ENCODE measurements at regions not wholly inside any gene's neighbourhood (a gene's known extent, or its start where the extent isn't known, plus 50 kb on each side); places are given as distances from the start of the nearest gene placed in this dataset.

DNA sequence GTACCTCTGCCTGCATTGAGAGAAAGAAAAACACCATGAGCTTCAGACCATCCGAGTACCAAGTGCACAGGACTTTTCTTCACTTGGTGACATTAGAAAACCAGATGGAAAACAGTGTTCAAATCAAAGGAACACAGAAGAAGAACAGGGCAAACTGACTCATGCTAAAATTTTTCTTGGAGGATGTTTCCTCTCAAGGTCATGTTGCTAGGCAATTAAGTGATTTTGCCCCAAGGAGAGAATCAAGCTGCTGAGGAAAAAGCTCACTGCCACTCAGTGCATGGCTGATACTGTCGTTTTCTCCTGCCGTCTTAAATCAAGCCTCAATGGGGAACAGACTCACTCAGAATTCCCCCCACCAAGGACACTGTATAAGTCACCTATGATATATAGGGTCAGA lies 57.9 kb upstream of the SIMC1 start:
- ATAC-seq (ENCODE audit: low read depth) (no peak), DNase-seq (ENCODE audit: low spot score) (no peak)
- TF ChIP-seq, protein P1, sequence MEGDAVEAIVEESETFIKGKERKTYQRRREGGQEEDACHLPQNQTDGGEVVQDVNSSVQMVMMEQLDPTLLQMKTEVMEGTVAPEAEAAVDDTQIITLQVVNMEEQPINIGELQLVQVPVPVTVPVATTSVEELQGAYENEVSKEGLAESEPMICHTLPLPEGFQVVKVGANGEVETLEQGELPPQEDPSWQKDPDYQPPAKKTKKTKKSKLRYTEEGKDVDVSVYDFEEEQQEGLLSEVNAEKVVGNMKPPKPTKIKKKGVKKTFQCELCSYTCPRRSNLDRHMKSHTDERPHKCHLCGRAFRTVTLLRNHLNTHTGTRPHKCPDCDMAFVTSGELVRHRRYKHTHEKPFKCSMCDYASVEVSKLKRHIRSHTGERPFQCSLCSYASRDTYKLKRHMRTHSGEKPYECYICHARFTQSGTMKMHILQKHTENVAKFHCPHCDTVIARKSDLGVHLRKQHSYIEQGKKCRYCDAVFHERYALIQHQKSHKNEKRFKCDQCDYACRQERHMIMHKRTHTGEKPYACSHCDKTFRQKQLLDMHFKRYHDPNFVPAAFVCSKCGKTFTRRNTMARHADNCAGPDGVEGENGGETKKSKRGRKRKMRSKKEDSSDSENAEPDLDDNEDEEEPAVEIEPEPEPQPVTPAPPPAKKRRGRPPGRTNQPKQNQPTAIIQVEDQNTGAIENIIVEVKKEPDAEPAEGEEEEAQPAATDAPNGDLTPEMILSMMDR (IDR thresholded peaks at IDR 0.05; ENCODE audit: poor library complexity, severe bottlenecking), result no peak
- Histone ChIP-seq H3K27me3 (ENCODE audit: insufficient read depth, poor library complexity, severe bottlenecking) (no peaks in the 10 kb centered on the region), H3K4me1 (ENCODE audit: insufficient read depth, poor library complexity, severe bottlenecking) (peaks cover 6% of the 10 kb centered on the region), H3K9me3 (ENCODE audit: severe bottlenecking) (no peaks in the 10 kb centered on the region), H3K36me3 (ENCODE audit: low read depth) (no peaks in the 10 kb centered on the region), H3K27ac (ENCODE audit: poor library complexity, severe bottlenecking) (no peak overlapping the region), H3K4me3 (ENCODE audit: severe bottlenecking) (no peak overlapping the region)

DNA sequence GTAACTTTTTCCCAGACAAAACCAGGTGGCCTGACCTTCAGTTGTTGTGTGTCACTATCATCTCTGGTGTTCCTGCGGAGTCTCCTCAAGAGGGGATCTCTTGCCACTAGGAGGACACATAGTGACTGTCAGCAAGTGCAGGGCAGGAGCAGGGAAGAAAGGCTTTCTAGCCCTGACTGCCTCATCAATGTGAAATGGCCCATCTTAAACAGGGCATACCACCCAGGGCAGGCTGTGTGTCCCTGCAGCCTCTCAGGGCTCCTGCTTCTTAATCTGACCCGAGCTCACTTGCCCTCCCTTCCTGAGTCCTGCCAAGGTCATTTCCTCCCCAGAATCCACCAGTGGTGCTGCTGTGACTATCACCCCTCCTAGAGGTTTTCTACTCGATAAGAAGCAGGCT lies 57.4 kb upstream of the SIMC1 start:
- Histone ChIP-seq H3K4me1 (ENCODE audit: insufficient read depth, poor library complexity, severe bottlenecking) (peaks cover 11% of the 10 kb centered on the region), H3K9me3 (ENCODE audit: severe bottlenecking) (no peaks in the 10 kb centered on the region), H3K27ac (ENCODE audit: poor library complexity, severe bottlenecking) (no peak overlapping the region), H3K4me3 (ENCODE audit: severe bottlenecking) (no peak overlapping the region), H3K36me3 (ENCODE audit: low read depth) (no peaks in the 10 kb centered on the region), H3K27me3 (ENCODE audit: insufficient read depth, poor library complexity, severe bottlenecking) (no peaks in the 10 kb centered on the region)
- ATAC-seq (ENCODE audit: low read depth), result no peak
- DNase-seq (ENCODE audit: low spot score), result no peak
- TF ChIP-seq, protein P1 (IDR thresholded peaks at IDR 0.05; ENCODE audit: poor library complexity, severe bottlenecking), result no peak

DNA sequence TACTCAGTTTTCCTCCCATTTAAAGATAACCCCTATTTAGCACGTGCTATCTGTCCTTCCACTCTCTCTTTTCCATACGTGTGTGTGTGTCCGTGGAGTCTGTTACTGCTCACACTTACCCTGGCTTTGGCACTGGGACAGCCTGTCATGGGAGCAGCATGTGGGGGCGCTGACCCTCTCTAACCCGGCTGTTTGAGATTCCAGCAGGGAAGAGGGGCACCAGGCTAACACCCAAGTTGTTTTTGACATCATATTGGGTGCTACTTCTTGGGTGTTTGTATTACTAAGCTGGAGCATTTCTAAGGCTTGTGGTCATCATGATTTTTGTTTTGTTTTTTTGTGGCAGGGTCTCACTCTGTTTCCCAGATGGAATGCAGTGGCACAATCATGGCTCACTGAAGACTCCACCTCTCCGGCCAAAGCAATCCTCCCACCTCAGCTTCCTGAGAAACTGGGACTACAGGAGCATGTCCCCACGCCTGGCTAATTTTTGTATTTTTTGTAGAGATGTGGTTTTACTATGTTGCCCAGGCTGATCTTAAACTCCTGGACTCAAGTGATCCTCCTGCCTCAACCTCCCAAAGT lies 56.9 kb upstream of the SIMC1 start:
- Histone ChIP-seq H3K4me3 (ENCODE audit: severe bottlenecking) (no peak overlapping the region), H3K9me3 (ENCODE audit: severe bottlenecking) (no peaks in the 10 kb centered on the region), H3K27ac (ENCODE audit: poor library complexity, severe bottlenecking) (no peak overlapping the region), H3K27me3 (ENCODE audit: insufficient read depth, poor library complexity, severe bottlenecking) (no peaks in the 10 kb centered on the region), H3K36me3 (ENCODE audit: low read depth) (no peaks in the 10 kb centered on the region), H3K4me1 (ENCODE audit: insufficient read depth, poor library complexity, severe bottlenecking) (peaks cover 13% of the 10 kb centered on the region)
- no peak for DNase-seq (ENCODE audit: low spot score)
- TF ChIP-seq, protein P1 (IDR thresholded peaks at IDR 0.05; ENCODE audit: poor library complexity, severe bottlenecking), result no peak
- no peak for ATAC-seq (ENCODE audit: low read depth)

DNA sequence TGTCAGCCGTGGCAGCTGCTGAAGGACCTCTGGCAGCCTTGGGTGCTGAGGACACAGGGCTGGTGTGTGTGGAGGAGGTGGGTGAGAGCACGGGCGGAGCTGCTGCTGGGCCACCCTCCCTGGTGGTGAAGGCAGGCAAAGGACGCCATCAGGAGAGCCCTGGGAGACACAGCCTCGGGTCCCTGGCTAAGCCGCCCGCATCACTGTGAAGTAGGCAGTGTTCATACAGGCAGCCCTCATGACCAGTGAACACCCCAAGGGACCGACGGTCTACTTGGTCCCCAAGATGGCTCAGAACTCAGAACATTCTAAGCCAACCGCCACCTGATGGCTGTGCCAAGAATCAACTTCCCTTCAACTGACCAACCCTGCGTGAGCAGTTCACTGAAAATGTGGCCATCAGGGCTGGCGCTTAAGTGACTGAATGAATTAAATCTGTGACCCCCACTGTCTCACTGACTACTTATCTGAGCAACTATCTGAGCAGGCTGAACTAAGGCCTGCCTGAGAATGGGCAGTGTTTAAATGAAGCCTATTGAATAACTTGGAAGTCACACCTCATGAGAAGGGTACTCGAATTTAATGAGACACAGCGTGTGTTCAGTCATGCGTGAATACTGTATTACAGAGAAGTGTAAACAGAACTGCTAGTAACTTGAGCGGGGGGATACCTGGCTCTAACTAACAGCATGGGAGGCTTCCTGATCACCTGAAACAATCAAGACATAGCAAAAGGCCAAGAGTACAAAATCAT lies 54.7 kb upstream of the SIMC1 start:
- H3K36me3 ChIP-seq (ENCODE audit: low read depth), result no peaks in the 10 kb centered on the region
- H3K9me3 ChIP-seq (ENCODE audit: severe bottlenecking), result no peaks in the 10 kb centered on the region
- H3K4me1 ChIP-seq (ENCODE audit: insufficient read depth, poor library complexity, severe bottlenecking), result peaks cover 13% of the 10 kb centered on the region
- H3K27me3 ChIP-seq (ENCODE audit: insufficient read depth, poor library complexity, severe bottlenecking), result no peaks in the 10 kb centered on the region
- DNase-seq (ENCODE audit: low spot score), result no peak
- no peak overlapping the region for H3K4me3 ChIP-seq (ENCODE audit: severe bottlenecking)
- H3K27ac ChIP-seq (ENCODE audit: poor library complexity, severe bottlenecking), result no peak overlapping the region
- TF ChIP-seq, protein P1 (IDR thresholded peaks at IDR 0.05; ENCODE audit: poor library complexity, severe bottlenecking), result no peak
- no peak for ATAC-seq (ENCODE audit: low read depth)

DNA sequence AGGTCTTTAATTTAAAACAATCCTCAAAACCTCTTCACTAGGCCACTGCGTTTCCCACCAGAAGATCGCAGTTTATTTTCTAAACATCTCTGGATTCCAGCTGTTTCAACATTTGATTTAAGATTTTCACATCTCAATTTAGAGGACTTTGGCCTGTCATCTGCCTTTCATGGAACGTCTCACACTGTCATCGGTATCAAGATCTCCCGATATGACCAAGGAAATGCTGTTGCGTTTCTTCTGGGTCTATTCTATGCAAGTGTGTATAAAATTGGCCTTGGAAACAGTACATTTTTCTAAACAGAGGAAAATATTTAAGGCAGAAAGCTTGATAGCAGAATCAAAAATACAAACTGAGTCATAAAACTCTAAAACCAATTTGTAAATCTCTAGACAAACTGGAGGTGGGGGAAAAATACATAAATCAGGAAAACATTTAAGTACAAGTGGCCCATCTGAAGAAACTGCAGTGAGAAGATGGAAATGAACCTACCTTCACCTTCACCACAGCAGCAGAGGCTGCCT lies 53.6 kb upstream of the SIMC1 start:
- TF ChIP-seq, protein P1 (IDR thresholded peaks at IDR 0.05; ENCODE audit: poor library complexity, severe bottlenecking), result no peak
- peaks cover 13% of the 10 kb centered on the region for H3K4me1 ChIP-seq (ENCODE audit: insufficient read depth, poor library complexity, severe bottlenecking)
- no peaks in the 10 kb centered on the region for H3K9me3 ChIP-seq (ENCODE audit: severe bottlenecking)
- ATAC-seq (ENCODE audit: low read depth) (no peak), DNase-seq (ENCODE audit: low spot score) (no peak)
- H3K27me3 ChIP-seq (ENCODE audit: insufficient read depth, poor library complexity, severe bottlenecking), result no peaks in the 10 kb centered on the region
- no peaks in the 10 kb centered on the region for H3K36me3 ChIP-seq (ENCODE audit: low read depth)
- H3K4me3 ChIP-seq (ENCODE audit: severe bottlenecking), result no peak overlapping the region
- no peak overlapping the region for H3K27ac ChIP-seq (ENCODE audit: poor library complexity, severe bottlenecking)

All from RWPE2 (cell line).